ENCODE measurements at regions not wholly inside any gene's neighbourhood (a gene's known extent, or its start where the extent isn't known, plus 50 kb on each side); places are given as distances from the start of the nearest gene placed in this dataset.

DNA sequence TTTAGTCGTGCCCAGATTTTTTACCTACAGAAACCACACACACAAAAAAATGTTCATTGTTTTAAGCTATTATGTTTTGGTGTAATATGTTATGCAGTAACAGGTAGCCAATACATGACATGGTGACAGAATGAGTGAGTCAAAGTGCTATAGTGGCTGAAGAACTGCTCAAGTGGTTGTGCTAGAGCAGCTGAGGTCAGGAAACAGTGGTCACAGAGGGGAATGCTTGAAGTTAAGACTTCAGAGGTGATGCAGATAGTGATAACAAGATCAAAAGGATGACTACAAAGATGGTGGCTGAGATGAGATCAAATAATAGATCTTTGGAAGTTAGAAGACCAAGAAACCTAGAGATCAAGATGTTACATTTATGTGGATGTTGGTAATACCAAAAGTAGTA is 174.3 kb downstream of the KCNE4 start:
- no peak for DNase-seq
- no peaks in the 10 kb centered on the region for H3K9me3 Mint-ChIP-seq
- no peaks in the 10 kb centered on the region for H3K4me1 Mint-ChIP-seq
- no peaks in the 10 kb centered on the region for H3K27me3 Mint-ChIP-seq
- no peak overlapping the region for H3K27ac Mint-ChIP-seq
- H3K4me3 Mint-ChIP-seq: no peak overlapping the region
- H3K36me3 Mint-ChIP-seq: no peaks in the 10 kb centered on the region
- CTCF ChIA-PET: no interaction called here

GRCh38 chr2:223227338-223227737 is 175.3 kb downstream of the KCNE4 start:
- no peaks in the 10 kb centered on the region for H3K36me3 Mint-ChIP-seq
- H3K4me3 Mint-ChIP-seq: no peak overlapping the region
- CTCF ChIA-PET: no interaction called here
- DNase-seq: no peak
- no peaks in the 10 kb centered on the region for H3K9me3 Mint-ChIP-seq
- H3K27ac Mint-ChIP-seq: no peak overlapping the region
- no peaks in the 10 kb centered on the region for H3K4me1 Mint-ChIP-seq
- no peaks in the 10 kb centered on the region for H3K27me3 Mint-ChIP-seq

DNA sequence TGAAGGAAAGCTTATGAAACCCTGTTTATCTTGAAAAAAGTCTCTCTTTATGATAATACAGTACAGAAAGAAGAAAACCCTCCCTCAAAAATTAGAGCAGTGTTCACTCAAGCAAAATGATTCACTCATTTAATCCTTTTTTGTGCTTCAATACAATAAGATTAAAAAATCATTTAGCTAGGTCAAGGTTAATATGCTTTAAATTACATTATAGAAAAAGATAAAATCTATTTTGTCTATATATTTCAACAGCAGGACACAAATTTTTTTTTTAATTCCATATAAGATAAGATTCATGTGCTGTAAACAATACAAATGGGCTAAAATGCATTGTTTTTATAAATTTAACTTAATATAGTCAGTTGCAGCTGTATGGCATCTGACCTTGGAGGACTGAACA is 176.9 kb downstream of the KCNE4 start:
- no peaks in the 10 kb centered on the region for H3K4me1 Mint-ChIP-seq
- CTCF ChIA-PET: no interaction called here
- H3K9me3 Mint-ChIP-seq: no peaks in the 10 kb centered on the region
- H3K4me3 Mint-ChIP-seq: no peak overlapping the region
- H3K27me3 Mint-ChIP-seq: no peaks in the 10 kb centered on the region
- no peaks in the 10 kb centered on the region for H3K36me3 Mint-ChIP-seq
- DNase-seq: no peak
- H3K27ac Mint-ChIP-seq: no peak overlapping the region

GRCh38 chr2:223230352-223230751 is 178.4 kb downstream of the KCNE4 start:
- DNase-seq: no peak
- Mint-ChIP-seq H3K36me3 (no peaks in the 10 kb centered on the region), H3K9me3 (no peaks in the 10 kb centered on the region), H3K4me1 (no peaks in the 10 kb centered on the region), H3K27me3 (no peaks in the 10 kb centered on the region), H3K4me3 (no peak overlapping the region), H3K27ac (no peak overlapping the region)
- CTCF ChIA-PET: no interaction called here

DNA sequence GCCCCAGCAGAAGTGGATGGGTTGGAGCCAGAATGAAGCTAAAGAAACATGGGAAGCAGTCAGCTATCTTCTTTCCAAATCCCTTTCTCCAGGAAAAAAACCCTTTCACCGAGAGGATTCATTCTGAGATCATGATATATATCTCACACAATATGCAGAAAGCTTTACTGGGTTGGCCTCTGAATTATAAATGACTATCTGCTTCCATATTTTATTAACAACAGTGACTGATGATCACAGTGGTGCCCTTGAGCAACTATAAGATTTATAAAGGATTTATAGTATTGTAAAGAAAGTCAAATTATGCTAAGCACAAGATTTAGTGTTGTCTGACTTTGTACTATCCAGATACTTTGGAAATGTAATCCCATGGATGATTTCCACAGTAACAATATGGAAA is 180.3 kb downstream of the KCNE4 start:
- DNase-seq: no peak
- CTCF ChIA-PET: no interaction called here
- Mint-ChIP-seq H3K27ac (no peak overlapping the region), H3K4me3 (no peak overlapping the region), H3K4me1 (no peaks in the 10 kb centered on the region), H3K36me3 (no peaks in the 10 kb centered on the region), H3K9me3 (no peaks in the 10 kb centered on the region), H3K27me3 (no peaks in the 10 kb centered on the region)

- no peak overlapping the region for H3K27ac Mint-ChIP-seq
- H3K36me3 Mint-ChIP-seq: no peaks in the 10 kb centered on the region
- DNase-seq: no peak
- no peak overlapping the region for H3K4me3 Mint-ChIP-seq
- H3K4me1 Mint-ChIP-seq: no peaks in the 10 kb centered on the region
- no peaks in the 10 kb centered on the region for H3K9me3 Mint-ChIP-seq
- CTCF ChIA-PET: no interaction called here
- no peaks in the 10 kb centered on the region for H3K27me3 Mint-ChIP-seq
Observed at GRCh38 chr2:223232896-223233295, 180.9 kb downstream of the KCNE4 start.

GRCh38 chr2:223235986-223236385 is 184.0 kb downstream of the KCNE4 start:
- CTCF ChIA-PET: no interaction called here
- Mint-ChIP-seq H3K27ac (no peak overlapping the region), H3K27me3 (no peaks in the 10 kb centered on the region), H3K4me1 (no peaks in the 10 kb centered on the region), H3K4me3 (no peak overlapping the region), H3K36me3 (no peaks in the 10 kb centered on the region), H3K9me3 (no peaks in the 10 kb centered on the region)
- no peak for DNase-seq

DNA sequence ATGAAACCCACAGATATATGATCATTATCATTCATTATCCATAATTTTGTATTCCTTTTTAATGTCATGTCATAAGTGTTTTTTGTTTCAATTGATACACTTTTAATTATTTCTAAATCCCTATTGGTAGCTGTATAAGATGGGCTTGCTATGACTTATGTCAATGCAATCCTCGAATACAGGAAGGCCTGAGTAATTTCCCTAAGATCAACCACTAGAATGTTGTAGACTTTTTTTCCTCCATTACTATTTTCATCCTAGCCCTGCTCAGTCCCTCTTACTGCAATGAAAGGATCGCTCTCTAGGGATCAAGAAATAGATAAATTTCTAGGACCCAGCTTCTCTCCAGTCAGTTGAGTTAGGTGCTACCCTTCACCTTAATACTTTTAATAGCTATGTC is 186.3 kb downstream of the KCNE4 start:
- no peak overlapping the region for H3K4me3 Mint-ChIP-seq
- no peaks in the 10 kb centered on the region for H3K36me3 Mint-ChIP-seq
- H3K4me1 Mint-ChIP-seq: no peaks in the 10 kb centered on the region
- CTCF ChIA-PET: no interaction called here
- no peaks in the 10 kb centered on the region for H3K27me3 Mint-ChIP-seq
- no peak overlapping the region for H3K27ac Mint-ChIP-seq
- H3K9me3 Mint-ChIP-seq: no peaks in the 10 kb centered on the region
- DNase-seq: no peak

GRCh38 chr2:223243233-223243632 is 191.2 kb downstream of the KCNE4 start:
- H3K4me1 Mint-ChIP-seq: no peaks in the 10 kb centered on the region
- no peaks in the 10 kb centered on the region for H3K9me3 Mint-ChIP-seq
- no peak overlapping the region for H3K4me3 Mint-ChIP-seq
- H3K27me3 Mint-ChIP-seq: no peaks in the 10 kb centered on the region
- DNase-seq: no peak
- no peaks in the 10 kb centered on the region for H3K36me3 Mint-ChIP-seq
- no peak overlapping the region for H3K27ac Mint-ChIP-seq
- CTCF ChIA-PET: interaction anchor here (0.6 kb wide), 1 partner anchor 292 kb away, joined by 5 read pairs; no protein-coding TSS in a partner anchor

- Mint-ChIP-seq H3K9me3 (no peaks in the 10 kb centered on the region), H3K4me3 (no peak overlapping the region), H3K4me1 (no peaks in the 10 kb centered on the region), H3K27ac (no peak overlapping the region), H3K36me3 (no peaks in the 10 kb centered on the region), H3K27me3 (no peaks in the 10 kb centered on the region)
- no peak for DNase-seq
- CTCF ChIA-PET: no interaction called here
Observed at GRCh38 chr2:223247136-223247535, 195.1 kb downstream of the KCNE4 start.

GRCh38 chr2:223251656-223252229 is 199.8 kb downstream of the KCNE4 start:
- H3K27ac Mint-ChIP-seq: no peak overlapping the region
- H3K36me3 Mint-ChIP-seq: no peaks in the 10 kb centered on the region
- CTCF ChIA-PET: no interaction called here
- no peak overlapping the region for H3K4me3 Mint-ChIP-seq
- H3K9me3 Mint-ChIP-seq: peaks cover 4% of the 10 kb centered on the region
- H3K4me1 Mint-ChIP-seq: no peaks in the 10 kb centered on the region
- no peak for DNase-seq
- H3K27me3 Mint-ChIP-seq: no peaks in the 10 kb centered on the region

DNA sequence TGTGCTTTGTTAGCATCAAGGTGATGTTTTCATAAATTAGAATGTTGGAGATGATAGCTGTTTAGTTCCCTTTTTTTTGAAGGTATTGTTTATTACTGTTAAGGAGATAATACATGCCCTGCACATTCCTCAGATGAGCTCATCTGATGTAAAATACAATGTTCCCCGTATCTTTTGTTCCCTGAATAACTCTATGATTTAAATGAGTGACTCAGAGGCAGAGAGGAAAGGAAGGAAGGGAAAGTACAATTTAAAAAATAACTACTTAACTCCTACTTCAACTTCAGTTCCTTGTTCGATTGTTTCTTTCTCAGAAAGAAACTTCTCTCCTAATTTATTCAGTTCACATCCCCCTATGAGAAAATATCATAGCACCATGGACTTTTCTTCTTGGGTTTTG is 208.7 kb downstream of the KCNE4 start:
- no peaks in the 10 kb centered on the region for H3K27me3 Mint-ChIP-seq
- no peak overlapping the region for H3K4me3 Mint-ChIP-seq
- H3K36me3 Mint-ChIP-seq: no peaks in the 10 kb centered on the region
- CTCF ChIA-PET: interaction anchor here (0.6 kb wide), 1 partner anchor 278 kb away, joined by 3 read pairs; no protein-coding TSS in a partner anchor
- H3K27ac Mint-ChIP-seq: no peak overlapping the region
- no peaks in the 10 kb centered on the region for H3K4me1 Mint-ChIP-seq
- H3K9me3 Mint-ChIP-seq: peaks cover 12% of the 10 kb centered on the region
- DNase-seq: no peak

DNA sequence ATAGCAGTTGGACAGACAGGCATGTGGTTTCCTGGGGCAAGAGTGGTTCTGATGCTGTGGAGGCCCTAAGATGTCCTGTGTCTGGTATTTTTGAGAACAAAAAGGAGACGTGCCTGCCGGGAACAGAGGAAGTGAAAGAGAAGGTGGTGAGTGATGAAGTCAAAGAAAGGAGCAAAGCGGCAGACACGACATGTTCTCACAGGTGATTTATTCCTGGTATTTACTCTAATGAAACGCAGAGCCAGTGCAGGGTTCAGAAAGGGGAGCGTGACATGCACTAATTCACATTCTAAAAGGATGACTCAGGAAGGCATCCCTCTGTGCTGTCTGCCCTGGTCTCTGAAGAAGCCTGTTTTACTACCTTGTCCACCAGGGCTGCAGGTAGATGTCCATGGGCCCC is 211.0 kb downstream of the KCNE4 start:
- no peaks in the 10 kb centered on the region for H3K36me3 Mint-ChIP-seq
- H3K27me3 Mint-ChIP-seq: no peaks in the 10 kb centered on the region
- no peaks in the 10 kb centered on the region for H3K4me1 Mint-ChIP-seq
- DNase-seq: no peak
- no peak overlapping the region for H3K4me3 Mint-ChIP-seq
- H3K27ac Mint-ChIP-seq: no peak overlapping the region
- peaks cover 7% of the 10 kb centered on the region for H3K9me3 Mint-ChIP-seq
- CTCF ChIA-PET: no interaction called here

GRCh38 chr2:223264541-223265193 is 212.7 kb downstream of the KCNE4 start:
- CTCF ChIA-PET: no interaction called here
- H3K27me3 Mint-ChIP-seq: no peaks in the 10 kb centered on the region
- H3K27ac Mint-ChIP-seq: no peak overlapping the region
- no peak overlapping the region for H3K4me3 Mint-ChIP-seq
- H3K36me3 Mint-ChIP-seq: no peaks in the 10 kb centered on the region
- H3K4me1 Mint-ChIP-seq: no peaks in the 10 kb centered on the region
- DNase-seq: no peak
- peaks cover 4% of the 10 kb centered on the region for H3K9me3 Mint-ChIP-seq

DNA sequence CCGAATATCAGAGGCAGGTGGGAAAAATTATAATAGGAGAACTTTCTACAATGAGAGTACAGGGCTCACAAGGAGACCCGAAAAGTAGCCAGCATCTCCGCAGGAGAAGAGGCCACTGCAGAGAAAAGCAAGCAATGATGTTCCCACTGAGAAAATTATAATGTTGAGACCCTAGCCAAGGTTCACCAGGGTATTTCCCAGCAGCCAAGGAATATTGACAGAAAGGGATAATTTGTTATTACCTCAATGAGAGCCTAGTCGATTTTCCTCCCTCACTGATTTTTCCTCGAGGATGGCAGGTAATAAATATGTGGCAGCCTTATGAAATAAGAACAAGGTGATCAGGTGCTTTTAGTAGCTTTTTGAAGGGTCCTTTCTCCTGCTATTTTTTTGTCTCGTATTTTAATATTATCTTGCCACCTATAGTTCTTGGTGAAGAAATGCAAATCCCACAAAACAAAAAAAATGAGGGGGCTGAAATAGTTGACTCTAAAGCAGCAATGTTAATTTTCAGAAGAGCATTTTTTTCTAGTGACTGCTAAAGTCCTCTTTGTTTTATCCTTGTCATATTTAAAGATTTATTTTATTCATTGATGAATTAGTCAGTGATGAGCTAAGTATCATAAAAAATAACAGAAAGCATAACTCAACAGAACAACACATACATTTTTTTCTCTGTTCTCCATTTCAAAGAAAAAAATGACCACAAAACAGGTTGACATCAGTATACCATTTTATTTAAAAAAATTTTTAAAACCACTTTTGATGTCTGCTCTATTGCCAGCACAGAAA is 215.4 kb downstream of the KCNE4 start:
- CTCF ChIA-PET: no interaction called here
- Mint-ChIP-seq H3K36me3 (no peaks in the 10 kb centered on the region), H3K4me1 (no peaks in the 10 kb centered on the region), H3K4me3 (no peak overlapping the region), H3K27ac (no peak overlapping the region), H3K9me3 (no peaks in the 10 kb centered on the region), H3K27me3 (no peaks in the 10 kb centered on the region)
- DNase-seq: no peak
